ENCODE measurements at regions not wholly inside any gene's neighbourhood (a gene's known extent, or its start where the extent isn't known, plus 50 kb on each side); places are given as distances from the start of the nearest gene placed in this dataset.
A peak's percentile ranks its signal among the peaks of the same experiment; 100 is the strongest.

DNA sequence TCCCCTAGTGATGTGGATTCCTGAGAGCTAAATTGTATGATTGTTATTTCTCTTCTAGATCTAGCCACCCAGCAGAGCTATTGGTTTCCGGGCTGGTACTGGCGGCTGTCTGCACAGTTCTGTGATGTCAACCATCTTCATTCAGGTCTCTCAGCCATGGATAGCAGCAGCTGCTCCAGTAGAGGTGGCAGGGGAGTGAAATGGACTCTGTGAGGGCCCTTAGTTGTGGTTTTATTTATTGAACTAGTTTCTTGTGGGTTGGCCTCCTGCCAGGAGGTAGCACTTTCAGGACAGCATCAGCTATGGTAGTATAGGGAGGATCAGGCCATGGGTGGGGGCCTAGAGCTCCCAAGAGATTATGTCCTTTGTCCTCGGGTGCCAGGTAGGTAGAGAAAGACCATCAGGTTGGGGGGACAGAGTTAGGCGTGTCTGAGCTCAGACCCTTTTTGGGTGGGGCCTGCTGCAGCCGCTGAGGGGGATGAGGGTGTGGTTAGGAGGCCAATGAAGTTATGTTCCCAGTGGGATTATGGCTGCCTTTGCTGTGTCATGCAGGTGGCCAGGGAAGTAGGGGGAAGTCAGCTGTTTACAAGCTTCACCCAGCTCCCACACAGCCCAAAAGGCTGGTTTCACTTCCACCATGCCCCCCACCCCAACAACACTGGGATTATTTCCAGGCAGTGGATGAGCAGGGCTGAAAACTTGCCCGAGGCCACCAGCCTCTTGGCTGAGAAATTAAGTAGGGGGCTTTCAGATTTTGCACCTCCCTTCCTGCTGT lies 55.1 kb upstream of the RGS4 start:
- DNase-seq (ENCODE audit: low read depth, low spot score) = no peak

- no peak for DNase-seq (ENCODE audit: low read depth, low spot score)
Measured at GRCh38 chr1:163006051-163006834, 62.9 kb upstream of the RGS4 start.

DNA sequence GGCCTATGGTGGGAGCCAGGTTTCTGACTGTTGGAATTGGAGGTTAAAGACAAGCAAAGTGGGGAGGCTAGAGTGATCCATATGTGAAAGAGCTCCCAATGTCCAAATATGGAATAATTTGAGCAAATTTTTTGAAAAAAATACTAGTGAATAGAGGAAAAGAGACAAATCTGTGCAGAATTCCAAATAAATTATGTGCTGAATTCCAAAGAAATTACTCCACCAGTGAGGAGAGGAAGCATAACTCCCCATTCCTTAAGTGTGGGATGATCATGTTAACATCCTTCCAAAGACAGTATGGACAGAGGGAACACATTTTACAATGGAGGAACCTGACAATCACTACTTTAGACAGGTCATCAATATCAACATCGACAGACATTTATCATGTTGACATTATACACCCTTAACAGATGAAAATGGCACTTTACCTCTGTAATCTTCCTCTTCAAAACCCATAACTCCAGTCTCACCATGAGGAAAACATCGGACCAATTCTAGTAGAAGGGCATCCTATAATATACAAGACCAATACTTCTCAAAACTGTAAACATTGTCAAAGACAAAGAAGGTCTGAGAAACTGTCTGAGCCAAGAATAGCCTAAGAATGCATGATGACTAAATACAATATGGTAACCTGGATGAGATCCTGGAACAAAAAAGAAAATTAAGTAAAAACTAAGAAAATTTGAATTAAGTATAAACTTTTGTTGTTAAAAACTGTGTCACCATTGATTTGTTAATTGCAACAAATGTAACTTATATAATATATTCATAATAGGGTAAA lies 71.5 kb upstream of the RGS4 start:
- DNase-seq (ENCODE audit: low read depth, low spot score) = no peak

DNA sequence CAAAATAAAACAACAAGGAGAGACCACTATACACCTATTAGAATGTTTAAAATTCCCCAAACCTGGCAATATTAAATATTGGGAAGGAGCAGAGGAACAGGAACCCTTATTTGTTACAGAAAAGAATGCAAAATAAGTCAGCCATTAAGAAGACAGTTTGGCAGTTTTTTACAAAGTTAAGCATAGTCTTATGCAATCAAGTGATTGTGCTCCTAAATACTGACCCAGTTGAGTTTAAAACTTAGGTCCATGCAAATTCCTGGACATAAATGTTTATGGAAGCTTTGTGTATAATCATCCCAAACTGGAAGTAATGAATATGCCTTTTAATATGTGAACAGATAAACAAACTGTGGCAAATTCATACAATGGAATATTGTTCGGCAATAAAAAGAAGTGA lies 72.9 kb upstream of the RGS4 start:
- no peak for DNase-seq (ENCODE audit: low read depth, low spot score)

DNA sequence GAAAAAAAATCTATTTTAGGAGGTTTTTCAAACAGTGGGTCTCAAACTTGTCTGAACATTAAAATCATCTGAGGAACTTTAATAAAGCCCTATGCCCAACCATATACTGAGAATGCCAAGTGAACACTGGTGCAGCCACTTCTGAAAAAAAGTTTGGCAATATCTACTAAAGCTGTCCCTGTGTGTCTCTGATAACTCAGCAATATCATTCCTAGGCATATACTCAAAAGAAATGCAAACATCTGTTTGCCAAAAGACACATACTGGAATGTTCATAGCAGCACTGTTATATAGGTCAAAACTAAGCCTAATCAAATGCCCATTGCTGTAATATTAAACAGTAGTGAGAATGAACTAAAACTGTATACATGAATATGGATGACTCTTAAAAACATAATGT lies 74.2 kb upstream of the RGS4 start:
- no peak for DNase-seq (ENCODE audit: low read depth, low spot score)

- DNase-seq (ENCODE audit: low read depth, low spot score) = no peak
Measured at GRCh38 chr1:162993846-162994245, 75.3 kb upstream of the RGS4 start.

DNA sequence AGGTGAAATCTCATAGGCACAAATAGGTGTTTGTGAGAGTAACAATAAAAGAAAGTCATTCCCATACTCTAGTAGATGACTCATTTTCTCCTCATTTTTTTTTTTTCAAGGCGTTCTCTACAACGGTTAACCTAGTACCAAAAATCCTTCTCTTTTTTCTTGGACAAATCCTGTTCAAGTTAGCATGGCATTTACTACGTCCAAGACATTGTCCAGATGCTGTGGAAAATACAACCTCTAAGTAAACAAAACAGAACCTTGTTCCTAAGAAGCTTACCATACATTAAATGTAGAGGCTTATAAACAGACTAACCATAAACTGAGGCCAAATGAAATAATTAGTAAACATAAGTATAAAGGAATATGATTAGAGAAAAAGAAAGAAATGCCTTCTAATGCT lies 76.2 kb upstream of the RGS4 start:
- no peak for DNase-seq (ENCODE audit: low read depth, low spot score)

DNA sequence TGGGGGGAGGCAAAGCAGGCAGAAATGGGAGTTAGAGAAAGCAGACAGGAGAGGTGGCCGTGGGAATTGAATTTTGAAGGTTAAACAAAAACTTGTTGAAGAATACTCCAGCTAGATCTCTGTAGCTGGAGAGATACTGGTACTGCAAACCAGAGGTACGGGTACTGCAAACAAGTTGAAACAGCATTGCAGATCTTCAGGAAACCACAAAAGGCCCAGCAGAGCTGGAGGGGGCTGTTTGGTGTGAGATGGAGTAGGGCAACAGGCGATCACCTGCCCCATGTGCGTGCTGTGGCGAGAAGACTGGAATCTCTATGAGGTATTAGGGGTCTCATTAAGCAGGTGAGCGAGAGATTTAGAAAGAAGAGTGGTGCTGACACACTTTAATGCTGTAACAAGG lies 77.7 kb upstream of the RGS4 start:
- DNase-seq (ENCODE audit: low read depth, low spot score) = no peak

- no peak for DNase-seq (ENCODE audit: low read depth, low spot score)
Measured at GRCh38 chr1:162990665-162991064, 78.5 kb upstream of the RGS4 start.

DNA sequence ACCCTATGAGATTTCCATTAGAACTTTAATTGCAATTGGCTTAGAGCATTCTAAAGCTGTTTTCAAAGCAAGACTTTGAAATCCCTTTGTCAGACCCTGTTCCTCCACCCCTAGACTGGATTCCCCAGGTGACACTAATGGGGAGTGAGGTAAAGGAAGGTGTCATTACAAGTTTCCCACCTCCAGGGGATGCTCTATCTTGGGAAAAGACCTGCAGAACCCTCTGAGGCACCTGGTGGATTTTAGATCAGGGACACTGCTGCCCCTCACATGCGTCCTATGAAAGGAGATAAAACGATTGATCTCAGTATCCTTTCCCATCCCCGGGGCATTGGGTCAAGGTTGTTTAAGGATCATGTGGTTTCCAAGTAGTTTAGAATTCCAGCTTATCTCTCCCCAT lies 80.3 kb upstream of the RGS4 start:
- DNase-seq (ENCODE audit: low read depth, low spot score) = no peak

GRCh38 chr1:162987866-162988265 lies 81.3 kb upstream of the RGS4 start:
- no peak for DNase-seq (ENCODE audit: low read depth, low spot score)

- no peak for DNase-seq (ENCODE audit: low read depth, low spot score)
Measured at GRCh38 chr1:162985816-162986435, 83.2 kb upstream of the RGS4 start.

GRCh38 chr1:162984699-162985098 lies 84.5 kb upstream of the RGS4 start:
- peak; percentile 81 for DNase-seq (ENCODE audit: low read depth, low spot score)

GRCh38 chr1:162983671-162984425 lies 85.3 kb upstream of the RGS4 start:
- DNase-seq (ENCODE audit: low read depth, low spot score) = no peak

DNA sequence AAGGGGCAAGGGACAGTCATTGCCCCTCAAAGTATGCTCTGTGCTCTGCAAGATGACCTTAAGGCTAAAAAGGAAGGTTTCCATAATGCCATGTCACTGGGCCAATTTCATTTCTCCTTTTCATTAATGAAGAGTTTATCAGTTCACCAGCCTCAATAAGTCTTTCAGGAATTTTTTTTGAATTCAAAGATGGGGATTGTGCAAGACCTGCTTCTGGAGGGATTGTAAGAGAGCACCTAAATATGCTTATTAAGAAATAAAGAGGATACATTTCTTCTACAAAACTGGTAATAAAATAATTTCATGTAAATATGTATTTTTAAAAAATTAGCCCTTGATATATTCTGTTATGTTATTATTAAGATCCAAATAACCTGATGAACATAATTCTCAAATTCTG lies 86.8 kb upstream of the RGS4 start:
- DNase-seq (ENCODE audit: low read depth, low spot score) = no peak

- no peak for DNase-seq (ENCODE audit: low read depth, low spot score)
Measured at GRCh38 chr1:162977944-162978568, 91.1 kb upstream of the RGS4 start.

DNA sequence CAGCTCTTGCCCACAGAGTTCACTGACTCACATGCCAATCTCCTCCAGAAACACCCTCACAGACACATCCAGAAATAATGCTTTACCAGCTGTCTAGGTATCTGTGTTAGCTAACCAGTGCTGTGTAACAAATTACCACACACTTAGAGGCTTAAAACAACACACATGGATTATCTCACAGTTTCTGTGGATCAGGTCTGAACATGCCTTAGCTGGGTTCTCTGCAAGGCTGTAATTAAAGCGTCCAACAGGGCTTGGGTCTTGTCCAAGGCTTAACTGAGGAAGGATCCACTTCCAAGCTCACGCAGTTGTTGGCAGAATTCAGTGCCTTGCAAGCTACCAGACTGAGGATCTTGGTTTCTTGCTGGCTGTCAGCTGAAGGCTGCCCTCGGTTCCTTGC lies 92.5 kb upstream of the RGS4 start:
- DNase-seq (ENCODE audit: low read depth, low spot score) = no peak

GRCh38 chr1:162974810-162975209 lies 94.4 kb upstream of the RGS4 start:
- no peak for DNase-seq (ENCODE audit: low read depth, low spot score)

- DNase-seq (ENCODE audit: low read depth, low spot score) = peak; percentile 40
Measured at GRCh38 chr1:162973381-162973795, 95.8 kb upstream of the RGS4 start.

GRCh38 chr1:162972773-162973172 lies 96.4 kb upstream of the RGS4 start:
- no peak for DNase-seq (ENCODE audit: low read depth, low spot score)

DNA sequence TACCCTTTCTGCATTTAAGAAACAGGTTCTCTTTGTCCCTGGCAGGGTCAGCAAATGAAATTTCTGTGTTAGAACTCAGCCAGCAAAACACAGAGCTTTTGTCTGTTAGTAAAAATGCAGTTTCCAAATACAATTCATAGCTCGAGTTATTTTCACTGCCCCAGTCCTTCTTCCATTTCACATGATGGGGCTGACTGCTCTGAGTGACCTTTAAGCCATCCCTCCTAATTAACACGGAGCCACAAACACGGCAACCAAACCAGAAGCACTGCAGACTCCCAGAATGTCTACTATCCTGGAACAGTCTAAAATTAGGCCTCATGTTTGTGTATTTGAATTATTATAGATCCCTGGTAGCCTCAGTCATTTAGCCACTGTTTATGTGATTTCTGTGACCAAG lies 99.1 kb upstream of the RGS4 start:
- no peak for DNase-seq (ENCODE audit: low read depth, low spot score)

All from pulmonary artery endothelial cell (primary cell).